ENCODE measurements at regions not wholly inside any gene's neighbourhood (a gene's known extent, or its start where the extent isn't known, plus 50 kb on each side); places are given as distances from the start of the nearest gene placed in this dataset.

DNA sequence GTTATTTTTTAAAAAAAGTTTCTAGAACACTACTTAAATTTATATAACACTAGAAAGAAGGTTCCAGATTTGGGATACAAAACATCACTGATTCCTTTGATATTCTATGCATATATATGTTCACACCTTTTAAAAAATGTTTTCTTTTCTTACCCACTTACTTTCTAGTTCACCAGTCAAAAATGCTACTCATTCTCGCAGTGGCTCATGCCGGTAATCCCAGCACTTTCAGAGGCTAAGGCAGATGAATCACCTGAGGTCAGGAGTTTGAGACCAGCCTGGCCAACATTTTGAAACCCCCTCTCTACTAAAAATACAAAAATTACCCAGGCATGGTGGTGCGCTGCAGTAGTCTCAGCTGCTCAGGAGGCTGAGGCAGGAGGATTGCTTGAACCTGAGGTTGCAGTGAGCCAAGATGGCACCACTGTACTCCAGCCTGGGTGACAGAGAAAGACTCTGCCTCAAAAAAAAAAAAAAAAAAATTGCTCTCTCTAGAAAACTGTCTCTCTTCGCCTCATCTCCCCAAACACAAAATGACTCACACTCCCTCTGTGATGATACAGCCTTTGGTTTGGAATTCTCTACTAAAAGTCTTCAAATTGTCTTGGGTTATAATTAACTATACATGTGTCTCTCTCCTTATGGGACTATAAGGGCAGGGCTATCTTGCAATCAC, 52.6 kb upstream of the TGFBR2 start:
- no peak for DNase-seq (ENCODE audit: low spot score)

DNA sequence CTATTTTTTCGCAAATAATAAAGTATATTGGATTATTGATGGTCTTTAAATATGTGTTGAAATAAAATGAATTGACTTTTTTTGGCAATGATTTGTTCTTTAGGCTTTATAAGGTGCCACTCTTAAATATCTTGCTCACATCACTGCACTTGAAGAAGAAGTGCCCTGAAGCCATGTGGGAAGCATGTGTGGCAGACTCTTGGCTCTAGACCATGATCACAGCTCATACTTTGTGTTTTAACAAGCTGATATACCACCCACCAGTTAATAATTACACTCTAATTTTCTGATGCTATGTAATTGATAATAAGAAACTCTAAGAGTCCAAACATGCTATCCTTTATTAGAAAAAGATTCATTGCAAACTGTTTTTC, 52.1 kb upstream of the TGFBR2 start:
- no peak for DNase-seq (ENCODE audit: low spot score)

DNA sequence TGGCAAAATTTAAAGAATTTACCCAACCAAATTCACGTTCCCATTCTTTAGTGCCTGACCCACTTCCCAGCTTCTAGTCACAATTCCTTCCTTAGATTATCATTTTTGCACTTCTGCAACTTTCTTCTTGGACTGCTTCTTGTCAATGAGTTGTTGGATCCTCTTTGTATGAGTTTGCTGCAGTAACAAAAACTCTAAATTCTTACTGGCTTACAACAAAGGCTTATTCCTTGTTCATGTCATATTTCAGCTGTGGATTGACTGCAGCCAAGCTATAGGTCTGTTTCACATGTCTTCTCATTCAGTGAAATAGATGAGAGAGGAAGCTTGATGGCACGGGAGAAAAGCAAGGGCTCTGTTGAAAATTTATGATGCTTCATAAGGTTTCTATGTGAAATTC, 50.4 kb upstream of the TGFBR2 start:
- DNase-seq (ENCODE audit: low spot score), result no peak

All from putamen (tissue), 1 donor.